Endodermal cell (in vitro differentiated cells): ENCODE measurements at regions not wholly inside any gene's neighbourhood (a gene's known extent, or its start where the extent isn't known, plus 50 kb on each side); places are given as distances from the start of the nearest gene placed in this dataset.

Experiments
- DNase-seq: peaks from one replicate; pipeline ENCODE4 v3.0.0-alpha.2; 2017
- H3K27ac ChIP-seq: 2 replicates; pipeline ENCODE4 v1.5.1; 2013; ENCODE audit warnings: mild to moderate bottlenecking, low read depth, low read length, moderate library complexity
- H3K27me3 ChIP-seq: 2 replicates; pipeline ENCODE4 v1.6.1; 2013; ENCODE audit warnings: mild to moderate bottlenecking, low read length, moderate library complexity; ENCODE audit not compliant: insufficient read depth, control insufficient read depth, poor library complexity, severe bottlenecking
- H3K36me3 ChIP-seq: 2 replicates; pipeline ENCODE4 v1.7.0; 2013; ENCODE audit warnings: mild to moderate bottlenecking, low read length, moderate library complexity; ENCODE audit not compliant: control insufficient read depth, insufficient read depth
- H3K4me1 ChIP-seq: one replicate; pipeline ENCODE4 v1.7.0; 2013; ENCODE audit warnings: low read length; ENCODE audit not compliant: control insufficient read depth, insufficient read depth
- H3K4me3 ChIP-seq: 2 replicates; pipeline ENCODE4 v1.5.1; 2013; ENCODE audit warnings: mild to moderate bottlenecking, low read length, moderate library complexity
- H3K9ac ChIP-seq: 2 replicates; pipeline ENCODE4 v1.6.1; 2013; ENCODE audit warnings: mild to moderate bottlenecking, low read length, moderate library complexity; ENCODE audit not compliant: poor library complexity, severe bottlenecking; ENCODE audit errors: extremely low read depth
- H3K9me3 ChIP-seq: 2 replicates; pipeline ENCODE4 v1.6.1; 2013; ENCODE audit warnings: mild to moderate bottlenecking, low read length, moderate library complexity; ENCODE audit not compliant: control insufficient read depth
- H3K27ac Mint-ChIP-seq: 2 replicates; pipeline ENCODE4 v1.8.0; 2020; ENCODE audit warnings: mixed read lengths
- H3K27me3 Mint-ChIP-seq: 2 replicates; pipeline ENCODE4 v1.8.0; 2021; ENCODE audit warnings: mild to moderate bottlenecking, mixed read lengths; ENCODE audit not compliant: insufficient read depth
- H3K36me3 Mint-ChIP-seq: 2 replicates; pipeline ENCODE4 v1.8.0; 2020; ENCODE audit warnings: low read depth, mixed read lengths
- H3K4me1 Mint-ChIP-seq: 2 replicates; pipeline ENCODE4 v1.8.0; 2020; ENCODE audit warnings: mixed read lengths
- H3K4me3 Mint-ChIP-seq: 2 replicates; pipeline ENCODE4 v1.8.0; 2020; ENCODE audit warnings: mild to moderate bottlenecking, moderate library complexity, mixed read lengths
- H3K9me3 Mint-ChIP-seq: 2 replicates; pipeline ENCODE4 v1.8.0; 2020; ENCODE audit warnings: mild to moderate bottlenecking, mixed read lengths
- WGBS, 2 experiments: methylation state at CpG; one replicate each; pipeline versions ENCODE4 v1.1.5 to v1.1.7; 2013; ENCODE audit warnings: missing lambda C conversion rate in 2 of 2, mixed read lengths in 1 of 2; ENCODE audit not compliant: insufficient coverage in 1 of 2, insufficient read length in 1 of 2; 5-methylcytosine and 5-hydroxymethylcytosine counted together
- TF ChIP-seq, protein P1 (sequence below): fragments of 200-600 bp; sonication (generic); conservative IDR thresholded peaks from 2 replicates; pipeline ENCODE4 v1.5.0; 2021; ENCODE audit warnings: antibody characterized with exemption, mild to moderate bottlenecking

DNA sequence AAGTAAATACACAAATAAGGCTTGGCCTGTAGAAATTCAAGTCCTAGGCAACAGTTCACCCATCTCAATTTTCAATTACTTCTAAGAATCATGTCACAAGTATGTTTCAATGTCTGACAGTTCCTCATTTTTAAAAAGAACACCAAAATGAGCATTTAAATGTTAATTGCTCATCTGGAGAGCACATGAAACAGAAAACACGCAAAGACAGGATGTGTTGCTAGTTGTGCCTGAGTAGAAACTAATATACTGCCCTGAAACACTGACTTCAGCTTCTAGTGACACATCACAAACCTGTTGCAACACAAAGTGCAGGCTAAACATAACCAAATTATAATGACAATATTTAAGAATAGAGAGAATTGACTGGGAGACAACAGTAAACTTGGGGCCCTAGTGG, 167.3 kb upstream of the THBS1 start:
- Histone ChIP-seq H3K9me3 (peaks cover 10% of the 10 kb centered on the region), H3K27ac (no peak overlapping the region), H3K9ac (no peak overlapping the region), H3K4me3 (no peak overlapping the region), H3K4me1 (no peaks in the 10 kb centered on the region), H3K36me3 (no peaks in the 10 kb centered on the region), H3K27me3 (no peaks in the 10 kb centered on the region)
- Mint-ChIP-seq H3K36me3 (peaks cover 10% of the 10 kb centered on the region), H3K9me3 (peaks cover 18% of the 10 kb centered on the region), H3K27ac (no peak overlapping the region), H3K4me1 (peaks cover 9% of the 10 kb centered on the region), H3K4me3 (no peak overlapping the region), H3K27me3 (no peaks in the 10 kb centered on the region)
- TF ChIP-seq, protein P1, sequence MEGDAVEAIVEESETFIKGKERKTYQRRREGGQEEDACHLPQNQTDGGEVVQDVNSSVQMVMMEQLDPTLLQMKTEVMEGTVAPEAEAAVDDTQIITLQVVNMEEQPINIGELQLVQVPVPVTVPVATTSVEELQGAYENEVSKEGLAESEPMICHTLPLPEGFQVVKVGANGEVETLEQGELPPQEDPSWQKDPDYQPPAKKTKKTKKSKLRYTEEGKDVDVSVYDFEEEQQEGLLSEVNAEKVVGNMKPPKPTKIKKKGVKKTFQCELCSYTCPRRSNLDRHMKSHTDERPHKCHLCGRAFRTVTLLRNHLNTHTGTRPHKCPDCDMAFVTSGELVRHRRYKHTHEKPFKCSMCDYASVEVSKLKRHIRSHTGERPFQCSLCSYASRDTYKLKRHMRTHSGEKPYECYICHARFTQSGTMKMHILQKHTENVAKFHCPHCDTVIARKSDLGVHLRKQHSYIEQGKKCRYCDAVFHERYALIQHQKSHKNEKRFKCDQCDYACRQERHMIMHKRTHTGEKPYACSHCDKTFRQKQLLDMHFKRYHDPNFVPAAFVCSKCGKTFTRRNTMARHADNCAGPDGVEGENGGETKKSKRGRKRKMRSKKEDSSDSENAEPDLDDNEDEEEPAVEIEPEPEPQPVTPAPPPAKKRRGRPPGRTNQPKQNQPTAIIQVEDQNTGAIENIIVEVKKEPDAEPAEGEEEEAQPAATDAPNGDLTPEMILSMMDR, result no peak
- no peak for DNase-seq
- WGBS, 2 experiments, result 80% methylated on average over 1 of the region's 1 CpG; no CpG with 5 or more reads in 1 of the 2 experiments

DNA sequence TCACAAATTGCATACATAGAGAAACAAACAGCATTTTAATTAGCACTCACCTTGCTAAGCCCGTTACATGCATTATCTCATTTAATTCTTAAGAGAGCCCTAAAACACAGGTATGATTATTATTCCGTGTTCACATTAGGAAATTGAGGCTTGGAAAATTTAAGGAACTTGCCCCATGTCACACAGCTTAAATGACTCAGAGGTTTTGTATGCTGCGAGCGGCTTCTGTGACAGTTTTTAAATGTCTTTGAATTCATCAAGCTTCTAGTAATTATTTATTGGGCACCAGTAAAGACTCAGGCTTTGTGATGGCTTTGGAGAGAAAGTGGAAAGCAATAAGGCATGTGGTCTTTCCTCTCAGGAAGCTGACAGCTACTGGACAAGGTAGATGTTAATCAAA, 166.7 kb upstream of the THBS1 start:
- Mint-ChIP-seq H3K27me3 (no peaks in the 10 kb centered on the region), H3K4me3 (no peak overlapping the region), H3K27ac (no peak overlapping the region), H3K9me3 (peaks cover 21% of the 10 kb centered on the region), H3K4me1 (peaks cover 9% of the 10 kb centered on the region), H3K36me3 (peaks cover 12% of the 10 kb centered on the region)
- WGBS, 2 experiments, result 95 to 99% methylated on average over 4 of the region's 4 CpGs
- H3K27me3 ChIP-seq, result no peaks in the 10 kb centered on the region
- H3K9ac ChIP-seq, result no peak overlapping the region
- TF ChIP-seq, protein P1, result no peak
- H3K27ac ChIP-seq, result no peak overlapping the region
- H3K4me3 ChIP-seq, result no peak overlapping the region
- no peak for DNase-seq
- no peaks in the 10 kb centered on the region for H3K36me3 ChIP-seq
- peaks cover 10% of the 10 kb centered on the region for H3K9me3 ChIP-seq
- H3K4me1 ChIP-seq, result no peaks in the 10 kb centered on the region

DNA sequence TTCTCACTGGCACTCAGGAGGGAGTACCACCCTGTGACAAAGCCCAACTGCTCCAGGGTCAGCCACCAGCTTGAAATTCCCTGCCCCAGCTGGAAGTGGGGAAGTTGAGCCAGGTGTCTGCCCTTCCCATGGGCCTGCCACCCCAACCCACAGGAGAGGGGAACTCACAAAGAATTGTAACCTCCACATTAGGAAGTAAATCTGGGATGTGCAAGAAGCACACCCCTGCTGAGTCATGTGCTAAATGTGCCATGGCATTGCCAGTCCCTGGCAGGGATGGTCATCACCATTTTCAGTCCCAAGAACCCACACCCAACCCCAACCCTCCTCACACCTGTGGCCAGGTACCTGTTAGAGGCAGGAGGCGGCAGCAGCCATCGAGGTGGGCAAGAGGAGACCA, 165.2 kb upstream of the THBS1 start:
- no peaks in the 10 kb centered on the region for H3K4me1 ChIP-seq
- Mint-ChIP-seq H3K27me3 (no peaks in the 10 kb centered on the region), H3K4me3 (no peak overlapping the region), H3K4me1 (peaks cover 16% of the 10 kb centered on the region), H3K36me3 (peaks cover 16% of the 10 kb centered on the region), H3K27ac (no peak overlapping the region), H3K9me3 (peaks cover 26% of the 10 kb centered on the region)
- no peak overlapping the region for H3K27ac ChIP-seq
- DNase-seq, result no peak
- H3K9me3 ChIP-seq, result peaks cover 10% of the 10 kb centered on the region
- H3K27me3 ChIP-seq, result no peaks in the 10 kb centered on the region
- H3K36me3 ChIP-seq, result no peaks in the 10 kb centered on the region
- no peak overlapping the region for H3K9ac ChIP-seq
- TF ChIP-seq, protein P1, result no peak
- H3K4me3 ChIP-seq, result no peak overlapping the region
- 45% methylated on average over 2 of the region's 2 CpGs; no CpG with 5 or more reads in 1 of the 2 experiments for WGBS, 2 experiments
